ENCODE measurements at regions not wholly inside any gene's neighbourhood (a gene's known extent, or its start where the extent isn't known, plus 50 kb on each side); places are given as distances from the start of the nearest gene placed in this dataset.
"Not testable (repeated sequence)": the region's sequence is repeated elsewhere in the genome, so short reads cannot be mapped to it uniquely, and the experiment has no call there.

DNA sequence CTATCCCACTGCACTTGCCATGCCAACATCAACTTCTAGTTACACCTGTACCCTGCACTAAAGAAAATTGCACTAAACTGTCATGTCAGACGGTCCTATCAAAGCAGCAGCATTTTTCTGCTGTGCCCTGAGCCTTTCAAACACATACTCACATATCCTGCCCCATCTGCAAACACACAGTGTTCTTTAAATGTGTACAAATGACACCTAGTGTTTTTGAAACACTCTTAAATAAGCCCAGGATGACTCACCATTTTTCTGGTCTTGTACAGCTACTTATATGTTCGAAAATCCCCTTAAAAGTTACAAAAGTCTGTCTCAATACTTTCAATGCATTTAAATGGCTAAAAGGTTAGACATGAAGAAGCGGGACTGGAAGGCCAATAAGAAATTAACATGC is 346.7 kb upstream of the PPARGC1A start:
- DNase-seq, result no peak

GRCh38 chr4:24236120-24236519 is 346.3 kb upstream of the PPARGC1A start:
- DNase-seq, result no peak

GRCh38 chr4:24235618-24236017 is 345.8 kb upstream of the PPARGC1A start:
- DNase-seq, result no peak

- no peak for DNase-seq
Observed at GRCh38 chr4:24234288-24234848, 344.5 kb upstream of the PPARGC1A start.

DNA sequence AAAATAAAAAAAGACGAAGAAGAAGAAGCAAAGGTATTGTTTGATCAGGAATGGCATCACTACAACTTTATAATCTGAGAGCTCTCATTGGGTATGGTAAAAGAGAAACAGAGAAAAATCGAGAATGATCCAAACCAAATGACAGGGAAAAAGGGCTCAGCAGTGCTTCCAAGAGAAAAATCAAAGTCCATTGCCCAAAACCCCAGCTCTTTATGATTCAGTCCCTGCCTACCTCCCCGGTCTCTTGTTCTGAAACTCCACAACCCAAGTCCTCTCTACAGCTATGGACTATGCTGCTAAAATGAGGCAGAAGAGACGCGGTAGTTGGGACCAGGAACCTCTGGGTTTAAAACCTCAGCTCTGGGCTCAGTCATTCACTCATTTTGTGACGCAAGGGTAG is 341.1 kb upstream of the PPARGC1A start:
- DNase-seq, result no peak

DNA sequence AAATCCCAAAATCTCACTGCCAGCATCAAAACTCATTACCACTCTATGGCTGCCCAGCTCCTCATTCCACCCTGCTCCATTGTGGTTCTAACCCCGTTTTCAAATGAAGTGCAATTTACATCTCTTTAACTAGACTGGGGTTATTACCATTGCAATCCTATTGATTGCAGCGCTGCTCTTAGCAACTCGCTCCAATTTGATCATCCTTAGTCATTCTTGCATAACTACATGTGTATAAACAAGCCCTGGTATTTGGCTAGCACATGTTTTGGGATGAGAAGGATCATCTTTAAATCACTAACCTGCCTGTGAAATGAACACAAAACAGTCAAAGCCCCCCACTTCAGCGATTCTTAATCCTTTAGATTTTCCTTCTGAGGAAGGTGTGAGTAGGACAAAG is 340.1 kb upstream of the PPARGC1A start:
- no peak for DNase-seq

GRCh38 chr4:24228692-24229091 is 338.8 kb upstream of the PPARGC1A start:
- no peak for DNase-seq

DNA sequence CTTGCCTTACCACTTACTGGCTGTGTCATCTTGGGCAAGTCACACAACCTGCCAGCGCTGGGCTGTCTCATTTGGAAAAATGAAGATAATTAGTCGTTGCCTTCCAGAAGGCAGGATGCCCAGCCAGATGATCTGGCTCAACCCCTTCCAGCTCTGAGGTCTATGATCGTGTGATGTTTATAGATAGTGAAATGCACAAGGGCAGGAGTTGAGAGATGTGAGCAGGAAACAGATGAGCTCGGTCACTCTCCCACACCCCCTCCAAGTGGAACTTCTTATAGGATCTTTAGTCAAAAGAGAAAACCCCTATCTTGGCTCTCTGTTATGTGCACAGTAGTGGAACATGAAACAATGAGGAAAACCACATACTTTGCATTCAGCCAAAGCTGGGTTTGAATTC is 336.8 kb upstream of the PPARGC1A start:
- DNase-seq, result no peak

- no peak for DNase-seq
Observed at GRCh38 chr4:24226023-24226422, 336.2 kb upstream of the PPARGC1A start.

DNA sequence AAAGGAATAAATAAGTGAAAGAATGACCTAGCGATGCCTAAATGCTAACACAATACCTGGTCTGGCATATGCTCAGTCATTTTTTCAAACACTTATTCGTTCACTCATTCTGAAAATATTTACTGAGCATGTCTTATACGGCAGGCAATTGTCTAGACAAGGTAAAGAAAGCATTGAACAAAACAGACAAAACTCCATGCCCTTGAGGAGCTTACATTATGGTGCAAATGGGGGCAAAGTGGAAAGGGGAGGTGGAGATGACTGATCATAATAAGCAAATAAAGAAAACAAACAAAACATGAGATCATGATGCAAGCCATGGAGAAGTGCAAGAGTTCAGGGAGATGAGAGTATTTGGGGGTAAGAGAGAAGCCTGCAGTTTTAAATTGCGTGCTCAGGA is 334.6 kb upstream of the PPARGC1A start:
- no peak for DNase-seq

DNA sequence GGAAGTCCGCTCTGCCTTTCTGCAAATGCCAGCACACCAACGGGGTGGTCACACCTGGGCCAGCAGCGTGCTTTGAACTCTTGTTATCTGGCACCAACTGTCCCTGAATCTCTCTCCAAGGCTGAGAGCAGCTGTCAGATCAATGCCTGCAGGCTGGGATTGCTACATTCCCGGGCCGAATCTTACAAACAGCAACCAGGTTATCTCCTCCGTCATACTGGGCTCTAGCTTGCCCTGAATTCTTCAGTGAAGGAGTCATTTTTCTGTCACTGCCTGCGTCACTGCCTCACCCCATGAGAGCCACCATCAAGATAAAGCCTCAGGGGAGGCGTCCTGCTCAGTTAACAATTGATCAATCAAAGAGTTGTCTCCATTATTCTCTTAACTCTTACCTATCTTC is 329.4 kb upstream of the PPARGC1A start:
- no peak for DNase-seq

DNA sequence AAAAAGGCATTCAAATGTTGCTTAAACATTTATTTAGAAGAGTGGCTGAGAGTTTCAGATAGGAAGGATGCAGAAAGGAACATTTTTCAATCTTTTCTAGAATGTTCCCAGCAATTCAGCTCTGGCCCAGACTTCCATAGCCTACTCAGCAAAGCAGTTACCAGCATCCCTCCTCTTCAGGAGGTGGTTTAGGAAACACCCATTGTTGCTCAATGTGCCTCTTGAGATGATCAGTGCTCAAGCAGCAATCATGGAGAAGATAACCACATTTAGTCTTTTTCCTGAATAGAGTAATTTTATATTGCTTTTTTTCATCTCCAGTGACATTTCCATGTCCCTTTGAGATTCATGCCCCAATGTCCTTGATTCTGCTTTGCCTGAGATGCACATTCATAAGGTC is 328.7 kb upstream of the PPARGC1A start:
- DNase-seq, result no peak

DNA sequence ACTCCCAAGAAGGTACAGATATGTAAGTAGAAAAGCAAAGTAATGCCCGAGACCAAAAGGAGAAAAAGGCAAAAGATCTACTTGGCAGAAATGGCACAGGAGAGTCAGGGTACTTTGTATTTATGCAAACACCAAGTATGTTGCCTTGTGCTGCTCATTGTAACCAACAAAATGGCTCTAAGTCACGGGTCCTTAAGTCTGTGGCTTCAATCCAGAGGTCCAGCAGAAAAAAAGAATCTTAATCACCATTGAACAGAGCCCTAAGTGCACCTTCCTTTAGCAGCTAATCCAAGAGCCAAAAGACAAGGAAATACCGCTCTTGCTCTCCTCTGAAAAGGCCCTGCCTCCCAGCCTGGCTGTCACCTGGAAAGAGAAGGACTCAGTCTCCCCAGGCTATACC is 324.9 kb upstream of the PPARGC1A start:
- DNase-seq, result no peak

DNA sequence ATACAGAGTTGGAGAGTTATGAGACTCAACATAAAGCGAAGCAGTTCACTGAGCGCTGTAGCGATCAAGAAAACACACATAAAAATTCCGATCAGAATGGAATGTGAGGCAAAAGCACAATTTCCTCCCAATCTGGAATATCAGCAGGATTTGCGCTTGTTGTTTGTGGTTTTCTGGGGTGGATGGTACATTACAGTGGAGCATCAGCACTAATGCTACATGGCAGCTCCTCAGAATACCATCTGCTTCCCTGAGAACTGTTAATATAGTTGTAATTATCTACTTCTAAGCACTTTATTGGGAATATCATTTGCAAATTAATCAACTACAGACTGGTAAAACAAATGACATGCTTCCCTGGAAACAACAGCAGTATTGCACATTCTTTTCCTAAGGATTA is 324.1 kb upstream of the PPARGC1A start:
- DNase-seq, result no peak

DNA sequence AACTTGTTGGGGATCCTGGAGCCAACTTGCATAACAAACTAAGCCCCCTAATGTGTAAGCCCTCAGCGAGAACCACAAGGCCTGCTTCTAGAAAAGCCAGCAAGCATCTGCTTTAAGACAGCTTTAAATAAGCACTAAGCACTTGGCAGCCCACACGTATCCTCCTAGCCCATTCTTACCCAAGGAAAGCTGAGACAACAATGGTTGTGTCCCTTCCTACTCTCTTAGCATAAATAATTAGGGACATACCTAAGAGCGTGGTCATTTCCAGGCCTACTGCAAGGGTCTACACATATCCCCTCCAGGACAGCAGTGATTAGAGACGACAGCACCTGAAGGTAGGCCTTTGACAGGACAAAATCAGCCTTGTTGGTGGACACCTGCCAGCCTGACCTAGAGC is 322.8 kb upstream of the PPARGC1A start:
- no peak for DNase-seq

DNA sequence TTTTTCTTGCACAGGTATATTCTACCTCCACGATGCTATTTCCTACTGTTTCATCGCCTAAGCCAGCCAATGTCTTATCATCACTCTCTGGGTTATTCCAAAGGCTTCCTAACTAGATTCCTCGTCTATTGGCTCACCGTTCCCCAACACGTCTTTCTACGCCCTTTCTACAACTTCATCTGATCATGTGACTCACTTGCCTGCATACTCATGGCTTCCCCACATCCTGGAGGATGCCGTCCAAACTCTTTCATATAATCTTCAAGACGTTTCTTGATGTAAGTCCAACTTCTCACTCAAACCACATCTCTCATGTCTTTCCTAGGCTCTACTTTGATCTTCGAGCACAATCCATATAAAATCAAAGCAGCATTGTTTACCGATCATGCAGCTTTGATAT is 322.0 kb upstream of the PPARGC1A start:
- DNase-seq, result no peak

- DNase-seq, result no peak
Observed at GRCh38 chr4:24210332-24210902, 320.6 kb upstream of the PPARGC1A start.

GRCh38 chr4:24209906-24210305 is 320.1 kb upstream of the PPARGC1A start:
- DNase-seq, result no peak

DNA sequence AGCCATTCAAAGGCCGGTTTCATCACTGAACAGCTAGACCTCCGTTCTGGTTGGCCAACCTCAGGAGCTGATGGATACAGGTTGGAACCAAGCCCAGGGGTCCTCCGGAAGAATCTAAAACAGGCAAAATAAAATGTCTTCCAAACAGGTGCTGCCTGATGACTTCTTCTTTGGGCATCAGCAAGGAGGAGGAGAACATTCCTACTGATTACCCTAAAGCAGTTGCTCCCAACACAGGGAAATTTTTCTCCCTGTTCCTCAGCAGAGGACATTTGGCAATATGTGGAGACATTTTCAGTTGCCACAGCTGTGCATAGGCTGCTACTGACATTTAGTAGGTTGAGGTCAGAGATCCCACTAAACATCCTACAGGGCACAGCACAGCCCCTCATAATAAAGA is 319.3 kb upstream of the PPARGC1A start:
- no peak for DNase-seq

GRCh38 chr4:24208691-24209090 is 318.8 kb upstream of the PPARGC1A start:
- no peak for DNase-seq

- DNase-seq, result not testable (repeated sequence)
Observed at GRCh38 chr4:24204708-24205107, 314.9 kb upstream of the PPARGC1A start.

- no peak for DNase-seq
Observed at GRCh38 chr4:24203926-24204325, 314.1 kb upstream of the PPARGC1A start.

- no peak for DNase-seq
Observed at GRCh38 chr4:24202579-24202978, 312.7 kb upstream of the PPARGC1A start.

- DNase-seq, result no peak
Observed at GRCh38 chr4:24197955-24198354, 308.1 kb upstream of the PPARGC1A start.

DNA sequence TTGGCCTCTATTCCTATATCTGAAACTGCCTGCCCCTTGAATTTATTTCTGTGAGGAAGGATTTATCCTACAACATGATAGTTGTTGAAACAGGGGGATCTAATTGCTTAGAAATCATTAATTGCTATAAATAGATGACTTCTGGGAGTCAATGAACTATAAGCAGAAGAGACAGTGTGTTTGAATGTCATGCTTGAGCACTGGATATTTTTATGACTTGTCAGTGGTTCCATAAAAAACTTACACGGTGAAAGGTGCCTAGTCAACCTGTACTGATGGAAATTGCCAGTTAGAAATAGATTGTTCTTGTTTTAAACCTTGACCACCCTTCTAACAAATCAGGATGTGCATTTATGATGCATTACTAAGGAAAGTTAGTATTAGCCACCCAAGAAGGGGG is 306.9 kb upstream of the PPARGC1A start:
- DNase-seq, result no peak

Measured in RPMI8226 (cell line).